Epithelial cell of proximal tubule (primary cell): ENCODE measurements at regions not wholly inside any gene's neighbourhood (a gene's known extent, or its start where the extent isn't known, plus 50 kb on each side); places are given as distances from the start of the nearest gene placed in this dataset.

ENCODE experiments used
- DNase-seq: peaks from one replicate; pipeline ENCODE4 v3.0.0-alpha.2; 2011; ENCODE audit warnings: low read depth
- H3K4me3 ChIP-seq: 2 replicates; pipeline ENCODE4 v1.5.1; 2011; ENCODE audit warnings: low read depth, mild to moderate bottlenecking, low read length
- CTCF ChIP-seq: conservative IDR thresholded peaks from 2 replicates; pipeline ENCODE4 v1.5.1; 2012; ENCODE audit warnings: low read depth, mild to moderate bottlenecking, low read length

- no peak for TF ChIP-seq CTCF
- no peak overlapping the region for H3K4me3 ChIP-seq
- no peak for DNase-seq
Measured at GRCh38 chr6:76677017-76677416, 604.6 kb upstream of the IMPG1 start.

GRCh38 chr6:76671751-76672150, 599.3 kb upstream of the IMPG1 start:
- no peak for DNase-seq
- TF ChIP-seq CTCF: no peak
- H3K4me3 ChIP-seq: no peak overlapping the region

GRCh38 chr6:76644231-76644630, 571.8 kb upstream of the IMPG1 start:
- no peak for TF ChIP-seq CTCF
- H3K4me3 ChIP-seq: no peak overlapping the region
- no peak for DNase-seq

GRCh38 chr6:76639941-76640340, 567.5 kb upstream of the IMPG1 start:
- TF ChIP-seq CTCF: no peak
- DNase-seq: no peak
- no peak overlapping the region for H3K4me3 ChIP-seq

- TF ChIP-seq CTCF: no peak
- H3K4me3 ChIP-seq: no peak overlapping the region
- DNase-seq: no peak
Measured at GRCh38 chr6:76634695-76635094, 562.2 kb upstream of the IMPG1 start.

- no peak for TF ChIP-seq CTCF
- no peak overlapping the region for H3K4me3 ChIP-seq
- DNase-seq: no peak
Measured at GRCh38 chr6:76633259-76633658, 560.8 kb upstream of the IMPG1 start.

- H3K4me3 ChIP-seq: no peak overlapping the region
- DNase-seq: no peak
- TF ChIP-seq CTCF: no peak
Measured at GRCh38 chr6:76631622-76632021, 559.2 kb upstream of the IMPG1 start.
